SK-N-SH (cell line): ENCODE measurements at regions not wholly inside any gene's neighbourhood (a gene's known extent, or its start where the extent isn't known, plus 50 kb on each side); places are given as distances from the start of the nearest gene placed in this dataset.

ENCODE experiments used
- CTCF ChIA-PET: fragments of 300-600, 350-600 bp; formaldehyde crosslinking; extraction: SDS; loops from one replicate; lab custom pipeline; 2021; lab: Yijun Ruan, JAX
- POLR2A ChIA-PET: fragments of 350-600 bp; sonication (Branson Sonifier 250); formaldehyde crosslinking; extraction: SDS; loops from one replicate; lab custom pipeline; 2020; ENCODE audit warnings: antibody characterized with exemption, inconsistent platforms; lab: Yijun Ruan, JAX
- DNase-seq: peaks from one replicate; pipeline ENCODE4 v3.0.0; 2012
- H2AFZ ChIP-seq: fragments of 200-600 bp; sonication (generic); 2 replicates; pipeline ENCODE4 v1.8.1; 2016; ENCODE audit warnings: antibody characterized with exemption, mild to moderate bottlenecking, low read depth
- H3F3A ChIP-seq: fragments of 200-600 bp; sonication (generic); replicated peaks from 2 replicates; pipeline ENCODE3; 2016; ENCODE audit warnings: antibody characterized with exemption, mild to moderate bottlenecking; ENCODE audit not compliant: insufficient read depth
- H3K27ac ChIP-seq, 2 experiments: fragments of 200-500 bp in 1 of 2; fragments of 200-600 bp in 1 of 2; sonication (Bioruptor generic) in 1 of 2; sonication (generic), shearing (Covaris generic) in 1 of 2; 2 replicates each; pipeline versions ENCODE4 v1.5.1 to v1.6.1; 2014 to 2016; ENCODE audit warnings: low read depth in 2 of 2, inconsistent platforms in 1 of 2, low read length in 1 of 2, mild to moderate bottlenecking in 1 of 2, mixed read lengths in 1 of 2
- H3K27me3 ChIP-seq: fragments of 200-600 bp; sonication (generic), shearing (Covaris generic); 2 replicates; pipeline ENCODE4 v1.6.1; 2016; ENCODE audit warnings: mixed run types; ENCODE audit not compliant: insufficient read depth
- H3K36me3 ChIP-seq, 2 experiments: fragments of 200-500 bp in 1 of 2; fragments of 200-600 bp in 1 of 2; sonication (Bioruptor generic) in 1 of 2; sonication (generic) in 1 of 2; replicated peaks in 1 of 2; 2 replicates each; pipeline versions ENCODE3 to v1.5.1; 2014 to 2016; ENCODE audit warnings: low read length in 1 of 2, mild to moderate bottlenecking in 1 of 2; ENCODE audit not compliant: insufficient read depth in 2 of 2, control insufficient read depth in 1 of 2
- H3K4me1 ChIP-seq, 2 experiments: fragments of 200-500 bp in 1 of 2; fragments of 200-600 bp in 1 of 2; sonication (Bioruptor generic) in 1 of 2; sonication (generic), shearing (Covaris generic) in 1 of 2; 2 replicates each; pipeline versions ENCODE4 v1.5.1 to v1.6.1; 2014 to 2016; ENCODE audit warnings: low read depth in 1 of 2, low read length in 1 of 2, mixed run types in 1 of 2; ENCODE audit not compliant: insufficient read depth in 2 of 2, control insufficient read depth in 1 of 2
- H3K4me2 ChIP-seq: fragments of 200-600 bp; sonication (generic), shearing (Covaris generic); 2 replicates; pipeline ENCODE4 v1.6.1; 2017; ENCODE audit warnings: mixed run types
- H3K4me3 ChIP-seq, 2 experiments: fragments of 200-500 bp in 1 of 2; fragments of 200-600 bp in 1 of 2; sonication (Bioruptor generic) in 1 of 2; sonication (generic), shearing (Covaris generic) in 1 of 2; 2 replicates each; pipeline versions ENCODE4 v1.5.1 to v1.8.1; 2014 to 2016; ENCODE audit warnings: low read depth in 2 of 2, inconsistent platforms in 1 of 2, low read length in 1 of 2, mild to moderate bottlenecking in 1 of 2, mixed read lengths in 1 of 2, moderate library complexity in 1 of 2
- H3K79me2 ChIP-seq: fragments of 200-600 bp; sonication (generic); 2 replicates; pipeline ENCODE4 v1.8.1; 2017; ENCODE audit warnings: mild to moderate bottlenecking; ENCODE audit not compliant: insufficient read depth
- H3K9ac ChIP-seq: fragments of 200-600 bp; sonication (generic); 2 replicates; pipeline ENCODE4 v1.6.1; 2017; ENCODE audit warnings: mixed run types
- H3K9me2 ChIP-seq: fragments of 200-600 bp; sonication (generic); 2 replicates; pipeline ENCODE4 v1.6.1; 2017; ENCODE audit warnings: mixed run types
- H3K9me3 ChIP-seq: fragments of 200-600 bp; sonication (generic); 2 replicates; pipeline ENCODE4 v1.6.1; 2017; ENCODE audit warnings: mixed run types, mild to moderate bottlenecking, moderate library complexity
- H4K20me1 ChIP-seq: fragments of 200-600 bp; sonication (generic); 2 replicates; pipeline ENCODE4 v1.6.1; 2017; ENCODE audit warnings: mild to moderate bottlenecking, mixed run types; ENCODE audit not compliant: insufficient read depth
- CHD2 ChIP-seq: fragments of 150-350 bp; IDR thresholded peaks from 2 replicates; pipeline ENCODE4 v1.6.1; 2018; ENCODE audit warnings: low read length; ENCODE audit not compliant: partially characterized antibody
- CTCF ChIP-seq: fragments of 200-600 bp; sonication (generic); IDR thresholded peaks from 2 replicates; pipeline ENCODE4 v1.6.1; 2017; ENCODE audit warnings: antibody characterized with exemption, mild to moderate bottlenecking, moderate library complexity
- ELF1 ChIP-seq: IDR thresholded peaks from 2 replicates; pipeline ENCODE4 v1.4.0; 2012
- EP300 ChIP-seq, 2 experiments: IDR thresholded peaks; 2 replicates each; pipeline versions ENCODE4 v1.4.0 to v1.6.1; 2012; ENCODE audit warnings: borderline replicate concordance in 1 of 2, low read depth in 1 of 2, low read length in 1 of 2
- EZH2phosphoT487 ChIP-seq: fragments of 200-600 bp; sonication (generic); IDR thresholded peaks from 2 replicates; pipeline ENCODE4 v1.6.1; 2017; ENCODE audit warnings: low read depth, mixed run types, mild to moderate bottlenecking, antibody characterized with exemption, moderate library complexity, borderline replicate concordance
- FOSL2 ChIP-seq: IDR thresholded peaks from 2 replicates; pipeline ENCODE4 v1.4.0; 2012; ENCODE audit warnings: low read depth, mild to moderate bottlenecking, moderate library complexity, borderline replicate concordance
- FOXJ3 ChIP-seq: sonication (generic); formaldehyde crosslinking; IDR thresholded peaks from 2 replicates; pipeline ENCODE4 v1.5.1; 2020; ENCODE audit warnings: mild to moderate bottlenecking, missing genetic modification reagents
- FOXM1 ChIP-seq: IDR thresholded peaks from 2 replicates; pipeline ENCODE4 v1.4.0; 2012; ENCODE audit warnings: low read depth, mild to moderate bottlenecking
- GABPA ChIP-seq: IDR thresholded peaks from 2 replicates; pipeline ENCODE4 v1.4.0; 2012; ENCODE audit warnings: low read depth, mild to moderate bottlenecking
- JUND ChIP-seq: IDR thresholded peaks from 2 replicates; pipeline ENCODE4 v1.4.0; 2012
- MEF2A ChIP-seq: IDR thresholded peaks from 2 replicates; pipeline ENCODE4 v1.4.0; 2012; ENCODE audit warnings: low read depth, borderline replicate concordance
- NFIC ChIP-seq: IDR thresholded peaks from 2 replicates; pipeline ENCODE4 v1.4.0; 2012; ENCODE audit warnings: borderline replicate concordance
- POLR2AphosphoS5 ChIP-seq: IDR thresholded peaks from 2 replicates; pipeline ENCODE4 v1.6.1; 2012; ENCODE audit warnings: low read depth, low read length
- RCOR1 ChIP-seq: fragments of 150-350 bp; IDR thresholded peaks from 2 replicates; pipeline ENCODE4 v1.6.1; 2017; ENCODE audit warnings: antibody characterized with exemption, low read length
- RXRA ChIP-seq: IDR thresholded peaks from 2 replicates; pipeline ENCODE4 v1.4.0; 2012; ENCODE audit warnings: low read depth, mild to moderate bottlenecking, borderline replicate concordance
- SIN3A ChIP-seq: IDR thresholded peaks from 2 replicates; pipeline ENCODE4 v1.6.1; 2012; ENCODE audit warnings: low read depth, mild to moderate bottlenecking, low read length, moderate library complexity, borderline replicate concordance
- TAF1 ChIP-seq: IDR thresholded peaks from 2 replicates; pipeline ENCODE4 v1.6.1; 2012; ENCODE audit warnings: low read depth, mild to moderate bottlenecking, low read length, moderate library complexity, borderline replicate concordance
- TCF12 ChIP-seq: IDR thresholded peaks from 2 replicates; pipeline ENCODE4 v1.4.0; 2012
- TEAD4 ChIP-seq: IDR thresholded peaks from 2 replicates; pipeline ENCODE4 v1.4.0; 2012; ENCODE audit warnings: mild to moderate bottlenecking, borderline replicate concordance; ENCODE audit not compliant: insufficient read depth
- USF1 ChIP-seq: IDR thresholded peaks from 2 replicates; pipeline ENCODE4 v1.4.0; 2012; ENCODE audit warnings: low read depth, borderline replicate concordance
- YY1 ChIP-seq: IDR thresholded peaks from 2 replicates; pipeline ENCODE4 v1.4.0; 2012; ENCODE audit warnings: low read depth, mild to moderate bottlenecking
- ZBTB33 ChIP-seq: IDR thresholded peaks from 2 replicates; pipeline ENCODE4 v1.4.0; 2012; ENCODE audit warnings: low read depth, borderline replicate concordance
- WGBS: methylation state at CpG from one replicate; pipeline ENCODE4 v1.1.6; 2017; ENCODE audit warnings: low lambda C conversion rate; 5-methylcytosine and 5-hydroxymethylcytosine counted together
- TF ChIP-seq, protein P1 (sequence below): fragments of 150-350 bp; IDR thresholded peaks from 2 replicates; pipeline ENCODE4 v1.6.1; 2017; ENCODE audit warnings: antibody characterized with exemption, low read length, low read depth, borderline replicate concordance
- TF ChIP-seq, protein P2 (sequence below): IDR thresholded peaks from 2 replicates; pipeline ENCODE4 v1.4.0; 2012; ENCODE audit warnings: low read depth

DNA sequence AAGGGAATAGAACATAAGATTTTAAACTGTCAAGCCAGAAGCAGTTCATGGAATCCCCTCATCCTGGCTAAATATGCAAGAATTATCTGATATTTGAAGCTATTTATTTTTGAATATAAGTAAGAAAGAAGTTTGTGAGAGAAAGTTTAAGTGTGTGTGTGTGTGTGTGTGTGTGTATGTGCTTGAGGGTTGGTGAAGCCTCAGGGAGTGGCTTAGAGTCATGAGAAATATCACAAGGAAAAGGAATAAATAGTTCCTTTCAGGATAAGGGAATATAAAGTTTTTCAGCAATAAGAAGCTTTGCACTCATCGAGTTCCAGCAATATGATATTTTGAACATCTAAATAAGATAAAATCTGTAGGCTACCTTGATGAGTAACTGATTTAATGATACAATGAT lies 359.6 kb downstream of the MEIS1 start:
- ChIA-PET POLR2A (no interaction called here), CTCF (no interaction called here)
- Histone ChIP-seq H3K27me3 (no peaks in the 10 kb centered on the region), H3K27ac (no peak overlapping the region), H4K20me1 (no peaks in the 10 kb centered on the region), H2AFZ (no peak overlapping the region), H3K36me3 (no peaks in the 10 kb centered on the region), H3K4me3 (no peak overlapping the region), H3K9me3 (no peaks in the 10 kb centered on the region), H3K79me2 (no peaks in the 10 kb centered on the region), H3K9ac (no peak overlapping the region), H3F3A (no peaks in the 10 kb centered on the region), H3K9me2 (no peaks in the 10 kb centered on the region), H3K4me2 (no peak overlapping the region), H3K4me1 (peaks cover 0 to 6% of the 10 kb centered on the region in 2 experiments; a peak in 1 of 4 replicates)
- WGBS = 82% methylated on average over 1 of the region's 1 CpG
- no peak for DNase-seq
- TF ChIP-seq FOSL2 (no peak), EP300 (IDR thresholded peaks at IDR 0.05; ENCODE audit: borderline replicate concordance in 1 of 2, low read depth in 1 of 2, low read length in 1 of 2) (no peak), POLR2AphosphoS5 (no peak), ZBTB33 (no peak), CHD2 (no peak), GABPA (no peak), FOXJ3 (CRISPR knock-in tag) (no peak), RXRA (no peak), JUND (no peak), YY1 (no peak), NFIC (no peak)
- TF ChIP-seq, protein P1, sequence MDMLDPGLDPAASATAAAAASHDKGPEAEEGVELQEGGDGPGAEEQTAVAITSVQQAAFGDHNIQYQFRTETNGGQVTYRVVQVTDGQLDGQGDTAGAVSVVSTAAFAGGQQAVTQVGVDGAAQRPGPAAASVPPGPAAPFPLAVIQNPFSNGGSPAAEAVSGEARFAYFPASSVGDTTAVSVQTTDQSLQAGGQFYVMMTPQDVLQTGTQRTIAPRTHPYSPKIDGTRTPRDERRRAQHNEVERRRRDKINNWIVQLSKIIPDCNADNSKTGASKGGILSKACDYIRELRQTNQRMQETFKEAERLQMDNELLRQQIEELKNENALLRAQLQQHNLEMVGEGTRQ = no peak
- TF ChIP-seq, protein P2, sequence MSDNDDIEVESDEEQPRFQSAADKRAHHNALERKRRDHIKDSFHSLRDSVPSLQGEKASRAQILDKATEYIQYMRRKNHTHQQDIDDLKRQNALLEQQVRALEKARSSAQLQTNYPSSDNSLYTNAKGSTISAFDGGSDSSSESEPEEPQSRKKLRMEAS = no peak

DNA sequence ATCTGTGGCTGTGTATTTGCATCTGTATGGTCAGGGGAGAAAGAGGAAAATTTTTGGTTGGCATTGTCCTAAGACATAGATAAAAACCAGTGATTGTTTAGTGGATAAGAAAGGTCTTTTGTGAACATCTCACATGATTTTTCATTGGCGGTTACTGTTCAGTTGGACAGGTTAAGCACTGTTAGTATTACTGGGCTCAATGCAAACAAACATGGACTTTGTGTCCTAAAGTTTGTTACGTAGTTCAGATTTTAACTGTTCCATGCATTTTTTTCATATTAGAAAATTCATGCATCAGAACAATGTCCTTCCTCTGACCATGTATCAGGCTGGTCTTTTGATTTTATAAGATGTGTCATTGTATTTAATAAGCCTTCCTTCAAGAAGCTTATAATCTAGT lies 368.0 kb downstream of the MEIS1 start:
- no peaks in the 10 kb centered on the region for H3K36me3 ChIP-seq
- no peaks in the 10 kb centered on the region; a peak in 1 of 4 replicates for H3K4me1 ChIP-seq
- H3K9ac ChIP-seq = no peak overlapping the region
- ChIA-PET POLR2A (interaction anchor here (0.6 kb wide), 1 partner anchor 1420 kb away, joined by 3 read pairs; no protein-coding TSS in a partner anchor), CTCF (no interaction called here)
- H3K4me3 ChIP-seq = no peak overlapping the region
- H3K9me2 ChIP-seq = no peaks in the 10 kb centered on the region
- H3F3A ChIP-seq = no peaks in the 10 kb centered on the region
- no peaks in the 10 kb centered on the region for H3K27me3 ChIP-seq
- H3K79me2 ChIP-seq = no peaks in the 10 kb centered on the region
- H3K4me2 ChIP-seq = no peak overlapping the region
- no peak overlapping the region for H3K27ac ChIP-seq
- H3K9me3 ChIP-seq = no peaks in the 10 kb centered on the region
- 83% methylated on average over 2 of the region's 2 CpGs for WGBS
- H2AFZ ChIP-seq = no peak overlapping the region
- no peak for DNase-seq
- H4K20me1 ChIP-seq = no peaks in the 10 kb centered on the region
- no peak for TF ChIP-seq SIN3A
- TF ChIP-seq RCOR1 = no peak
- TF ChIP-seq EZH2phosphoT487 = no peak
- TF ChIP-seq, protein P2 = no peak
- no peak for TF ChIP-seq TCF12
- TF ChIP-seq, protein P1 = no peak
- TF ChIP-seq USF1 = no peak
- no peak for TF ChIP-seq TAF1
- no peak for TF ChIP-seq CTCF
- TF ChIP-seq TEAD4 = no peak
- no peak for TF ChIP-seq FOXM1
- TF ChIP-seq NFIC = no peak
- no peak for TF ChIP-seq ELF1
- TF ChIP-seq MEF2A = no peak
